ENCODE measurements at regions not wholly inside any gene's neighbourhood (a gene's known extent, or its start where the extent isn't known, plus 50 kb on each side); places are given as distances from the start of the nearest gene placed in this dataset.

- ChIA-PET POLR2A (no interaction called here), CTCF (no interaction called here)
- Mint-ChIP-seq H3K4me3 (ENCODE audit: unreplicated experiment) (no peak overlapping the region), H3K4me1 (ENCODE audit: insufficient read depth, unreplicated experiment) (peaks cover 22% of the 10 kb centered on the region), H3K9me3 (ENCODE audit: unreplicated experiment) (no peaks in the 10 kb centered on the region), H3K36me3 (ENCODE audit: insufficient read depth, unreplicated experiment) (no peaks in the 10 kb centered on the region), H3K27ac (ENCODE audit: low read depth, unreplicated experiment) (no peak overlapping the region), H3K27me3 (ENCODE audit: insufficient read depth, unreplicated experiment) (no peaks in the 10 kb centered on the region)
- no TSS peak for BruUV-seq (replicated peaks)
- intact Hi-C loops (cut with micrococcal nuclease) = no loop called here
- no peak for DNase-seq (ENCODE audit: unreplicated experiment)
- no peak for TF ChIP-seq CTCF (IDR thresholded peaks at IDR 0.05; ENCODE audit: unreplicated experiment)
Measured at GRCh38 chr15:73803806-73804205, 50.7 kb upstream of the INSYN1 start.

GRCh38 chr15:73805504-73806089 is 52.4 kb upstream of the INSYN1 start:
- no TSS peak for BruUV-seq (replicated peaks)
- ChIA-PET CTCF (no interaction called here), POLR2A (no interaction called here)
- DNase-seq (ENCODE audit: unreplicated experiment) = no peak
- H3K27me3 Mint-ChIP-seq (ENCODE audit: insufficient read depth, unreplicated experiment) = no peaks in the 10 kb centered on the region
- H3K27ac Mint-ChIP-seq (ENCODE audit: low read depth, unreplicated experiment) = no peak overlapping the region
- no peak overlapping the region for H3K4me3 Mint-ChIP-seq (ENCODE audit: unreplicated experiment)
- no peak for TF ChIP-seq CTCF (IDR thresholded peaks at IDR 0.05; ENCODE audit: unreplicated experiment)
- peaks cover 11% of the 10 kb centered on the region for H3K4me1 Mint-ChIP-seq (ENCODE audit: insufficient read depth, unreplicated experiment)
- no peaks in the 10 kb centered on the region for H3K36me3 Mint-ChIP-seq (ENCODE audit: insufficient read depth, unreplicated experiment)
- intact Hi-C loops (cut with micrococcal nuclease) = no loop called here
- no peaks in the 10 kb centered on the region for H3K9me3 Mint-ChIP-seq (ENCODE audit: unreplicated experiment)

GRCh38 chr15:73806698-73807483 is 53.7 kb upstream of the INSYN1 start:
- H3K4me3 Mint-ChIP-seq (ENCODE audit: unreplicated experiment) = no peak overlapping the region
- H3K4me1 Mint-ChIP-seq (ENCODE audit: insufficient read depth, unreplicated experiment) = no peaks in the 10 kb centered on the region
- BruUV-seq (replicated peaks) = no TSS peak
- DNase-seq (ENCODE audit: unreplicated experiment) = no peak
- no peaks in the 10 kb centered on the region for H3K36me3 Mint-ChIP-seq (ENCODE audit: insufficient read depth, unreplicated experiment)
- intact Hi-C loops (cut with micrococcal nuclease) = no loop called here
- TF ChIP-seq CTCF (IDR thresholded peaks at IDR 0.05; ENCODE audit: unreplicated experiment) = no peak
- ChIA-PET CTCF (interaction anchor here (0.8 kb wide), 1 partner anchor 14 kb away, joined by 3 read pairs; no protein-coding TSS in a partner anchor), POLR2A (no interaction called here)
- H3K9me3 Mint-ChIP-seq (ENCODE audit: unreplicated experiment) = no peaks in the 10 kb centered on the region
- H3K27me3 Mint-ChIP-seq (ENCODE audit: insufficient read depth, unreplicated experiment) = no peaks in the 10 kb centered on the region
- no peak overlapping the region for H3K27ac Mint-ChIP-seq (ENCODE audit: low read depth, unreplicated experiment)

GRCh38 chr15:73807865-73808264 is 54.7 kb upstream of the INSYN1 start:
- Mint-ChIP-seq H3K36me3 (ENCODE audit: insufficient read depth, unreplicated experiment) (no peaks in the 10 kb centered on the region), H3K4me1 (ENCODE audit: insufficient read depth, unreplicated experiment) (no peaks in the 10 kb centered on the region), H3K27me3 (ENCODE audit: insufficient read depth, unreplicated experiment) (no peaks in the 10 kb centered on the region), H3K27ac (ENCODE audit: low read depth, unreplicated experiment) (no peak overlapping the region), H3K9me3 (ENCODE audit: unreplicated experiment) (no peaks in the 10 kb centered on the region), H3K4me3 (ENCODE audit: unreplicated experiment) (no peak overlapping the region)
- TF ChIP-seq CTCF (IDR thresholded peaks at IDR 0.05; ENCODE audit: unreplicated experiment) = no peak
- no TSS peak for BruUV-seq (replicated peaks)
- POLR2A ChIA-PET = no interaction called here
- CTCF ChIA-PET = no interaction called here
- intact Hi-C loops (cut with micrococcal nuclease) = no loop called here
- no peak for DNase-seq (ENCODE audit: unreplicated experiment)

All from MCF 10A (cell line).